ENCODE measurements at regions not wholly inside any gene's neighbourhood (a gene's known extent, or its start where the extent isn't known, plus 50 kb on each side); places are given as distances from the start of the nearest gene placed in this dataset.
"Not testable (repeated sequence)": the region's sequence is repeated elsewhere in the genome, so short reads cannot be mapped to it uniquely, and the experiment has no call there.

GRCh38 chr11:91293119-91293518, 931.5 kb upstream of the FAT3 start:
- DNase-seq = no peak

DNA sequence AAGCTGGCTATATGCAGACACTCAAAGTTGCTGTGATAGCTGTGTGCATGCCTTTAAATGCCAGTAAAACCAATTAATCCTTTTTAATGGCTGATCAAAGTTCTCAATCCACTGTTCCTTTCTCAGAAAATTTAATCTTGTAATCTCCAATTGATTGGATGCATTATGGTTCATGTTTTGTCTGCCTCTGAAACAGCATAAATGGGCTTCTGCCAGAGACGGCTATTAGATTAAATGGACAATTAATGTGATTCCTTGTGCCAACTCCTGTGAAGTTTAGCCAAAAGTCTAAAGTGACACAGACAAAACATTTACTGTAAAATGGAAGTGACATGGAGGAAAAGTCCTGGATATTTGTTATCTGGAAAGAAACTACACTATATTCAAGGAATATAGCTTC, 952.5 kb upstream of the FAT3 start:
- DNase-seq = no peak

DNA sequence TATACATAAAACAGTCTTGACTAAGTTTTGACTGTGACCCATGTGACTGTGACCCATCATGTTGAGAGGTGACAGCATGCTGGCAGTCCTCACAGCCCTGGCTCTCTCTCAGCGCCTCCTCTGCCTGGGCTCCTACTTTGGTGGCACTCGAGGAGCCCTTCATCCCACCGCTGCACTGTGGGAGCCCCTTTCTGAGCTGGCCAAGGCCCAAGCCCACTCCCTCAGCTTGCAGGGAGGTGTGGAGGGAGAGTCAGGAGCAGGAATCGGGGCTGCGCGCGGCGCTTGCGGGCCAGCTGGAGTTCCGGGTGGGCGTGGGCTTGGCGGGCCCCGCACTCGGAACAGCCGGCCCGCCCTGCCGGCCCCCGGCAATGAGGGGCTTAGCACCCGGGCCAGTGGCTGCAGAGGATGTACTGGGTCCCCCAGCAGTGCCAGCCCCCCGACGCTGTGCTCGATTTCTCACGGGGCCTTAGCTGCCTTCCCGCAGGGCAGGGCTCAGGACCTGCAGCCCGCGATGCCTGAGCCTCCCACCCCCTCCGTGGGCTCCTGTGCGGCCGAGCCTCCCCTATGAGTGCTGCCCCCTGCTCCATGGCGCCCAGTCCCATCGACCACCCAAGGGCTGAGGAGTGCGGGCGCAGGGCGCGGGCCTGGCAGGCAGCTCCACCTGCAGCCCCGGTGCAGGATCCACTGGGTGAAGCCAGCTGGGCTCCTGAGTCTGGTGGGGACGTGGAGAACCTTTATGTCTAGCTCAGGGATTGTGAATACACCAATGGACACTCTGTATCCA, 955.9 kb upstream of the FAT3 start:
- not testable (repeated sequence) for DNase-seq

DNA sequence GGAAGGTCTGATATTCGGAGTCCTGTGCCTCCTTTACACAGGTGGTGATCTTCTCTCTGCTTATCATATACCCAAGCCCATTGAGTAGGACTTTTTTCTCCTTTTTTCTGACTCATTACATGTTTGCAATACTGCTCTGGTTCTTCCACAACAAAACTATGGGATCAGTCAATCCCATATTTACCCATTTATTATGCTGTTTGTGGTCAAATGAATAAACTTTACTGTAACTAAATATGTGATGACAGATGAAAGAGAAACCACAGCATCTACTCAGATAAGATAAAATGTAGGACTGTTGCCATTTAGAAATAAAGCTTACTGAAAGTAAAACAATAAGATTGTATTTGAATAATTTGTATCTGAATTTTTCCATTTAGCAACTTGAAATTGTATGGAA, 958.7 kb upstream of the FAT3 start:
- DNase-seq = no peak

DNA sequence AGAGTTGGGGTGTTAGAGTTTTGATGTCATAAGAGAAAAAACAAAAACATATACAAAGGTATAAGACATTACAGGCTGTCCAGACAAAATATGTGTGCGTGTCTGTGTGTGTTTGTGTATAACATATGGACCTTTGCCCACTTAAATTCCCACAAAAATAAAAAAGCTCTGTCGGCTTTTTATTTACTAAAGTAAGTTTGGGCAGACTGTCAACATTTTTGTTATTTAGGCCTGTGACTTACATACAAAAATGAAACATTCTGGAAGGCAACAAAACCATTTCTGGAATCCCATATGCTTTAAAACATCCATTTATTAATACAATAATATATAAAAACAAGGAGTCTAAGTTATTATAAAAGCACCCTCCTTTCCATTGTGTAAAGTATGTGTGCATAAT, 960.1 kb upstream of the FAT3 start:
- DNase-seq = no peak

DNA sequence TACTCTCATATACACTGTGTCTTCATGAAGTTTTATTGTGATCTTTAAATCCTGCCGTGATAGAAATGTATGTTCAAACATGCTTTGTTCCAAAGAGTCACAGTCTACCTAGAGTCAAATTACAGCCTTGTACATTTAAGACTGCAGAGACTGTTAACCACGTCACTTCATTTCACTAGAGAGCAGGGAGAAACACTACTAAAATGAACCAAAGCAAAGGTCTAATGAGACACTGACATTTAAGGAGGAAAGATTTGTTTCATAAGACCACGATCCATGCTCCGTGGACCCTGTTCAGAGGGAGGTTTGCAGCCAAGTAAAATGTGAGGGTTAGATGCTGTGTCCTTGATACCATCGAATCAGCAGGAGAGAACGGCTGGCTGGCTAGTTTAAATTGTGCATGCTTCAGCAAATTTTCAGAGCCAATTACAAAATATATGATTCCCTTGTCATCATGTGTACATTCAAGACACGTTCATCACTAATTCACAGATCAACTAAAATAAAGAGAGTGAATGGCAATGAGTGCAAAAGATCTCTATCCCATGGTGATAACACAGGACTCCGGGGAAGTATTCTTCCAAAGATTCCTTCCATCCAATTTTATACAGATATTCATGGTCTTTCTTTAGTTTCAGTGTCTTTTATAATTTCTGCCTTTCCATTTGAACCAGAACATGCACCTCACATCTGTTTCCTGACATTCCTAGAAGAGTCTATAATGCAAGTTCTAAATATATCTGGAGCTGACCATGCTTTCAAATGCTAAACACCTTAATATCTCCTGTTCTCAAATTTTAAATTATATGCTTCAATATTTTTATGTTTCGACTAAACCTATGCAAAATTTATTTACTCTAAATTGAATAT, 960.9 kb upstream of the FAT3 start:
- no peak for DNase-seq

- DNase-seq = no peak
These were observed 963.1 kb upstream of the FAT3 start for GRCh38 chr11:91261513-91261912.

GRCh38 chr11:91258876-91259275, 965.7 kb upstream of the FAT3 start:
- no peak for DNase-seq

DNA sequence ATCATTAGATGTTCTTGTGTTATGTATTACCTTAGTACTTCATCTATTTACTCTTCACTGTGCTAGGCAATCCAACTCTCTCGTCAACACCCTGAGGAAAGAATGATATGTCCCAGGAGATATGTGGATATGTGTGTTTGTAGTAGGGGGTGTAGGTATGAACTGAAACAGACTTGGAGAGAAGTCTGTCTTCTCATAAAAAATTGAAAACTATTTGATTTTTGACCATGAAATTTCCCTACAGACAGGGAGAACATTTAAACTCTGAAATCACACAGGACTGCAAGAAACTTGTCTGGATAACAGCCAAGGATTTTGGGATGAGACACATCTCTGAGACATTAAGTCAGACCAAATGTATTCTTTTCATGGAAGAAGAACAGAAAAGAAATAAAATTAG, 967.0 kb upstream of the FAT3 start:
- no peak for DNase-seq

GRCh38 chr11:91248199-91248807, 976.3 kb upstream of the FAT3 start:
- no peak for DNase-seq

- DNase-seq = no peak
These were observed 977.4 kb upstream of the FAT3 start for GRCh38 chr11:91247009-91247735.

DNA sequence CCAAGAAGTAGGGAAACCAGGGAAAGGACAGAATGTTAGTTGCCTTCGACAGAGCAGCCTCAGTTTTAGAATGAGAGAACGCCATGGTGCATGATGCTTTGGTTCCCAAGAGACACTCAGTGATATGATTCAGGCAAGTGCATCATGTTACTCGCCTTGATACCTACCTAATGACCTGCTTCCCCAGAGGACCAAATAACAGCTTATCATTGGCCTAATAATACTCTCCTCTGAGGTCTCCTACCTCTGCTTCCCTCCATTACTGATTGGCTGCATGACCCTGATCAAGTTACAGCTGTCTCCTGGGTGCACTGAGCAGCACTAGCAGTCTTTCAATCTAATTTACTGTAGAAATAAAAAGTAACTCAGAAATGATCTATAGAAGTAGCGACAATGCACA, 979.7 kb upstream of the FAT3 start:
- DNase-seq = no peak

DNA sequence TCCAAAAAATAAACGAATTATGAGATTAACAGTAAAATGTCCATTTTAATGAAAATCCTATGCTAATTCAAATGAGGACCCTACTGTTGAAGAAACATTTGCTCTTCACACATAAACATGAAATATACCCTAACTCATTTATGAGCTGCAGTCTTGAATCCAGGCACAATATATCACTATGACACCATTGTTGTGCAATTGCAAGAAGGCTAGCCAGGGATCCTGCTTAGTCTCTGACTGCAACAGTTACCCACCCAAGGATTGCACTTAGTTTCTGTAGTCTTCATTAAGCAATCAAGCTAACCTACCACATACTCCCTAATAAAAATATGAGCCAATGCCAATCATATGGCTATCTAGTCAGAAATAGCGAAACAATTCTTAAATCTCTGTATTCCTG, 981.0 kb upstream of the FAT3 start:
- DNase-seq = no peak

DNA sequence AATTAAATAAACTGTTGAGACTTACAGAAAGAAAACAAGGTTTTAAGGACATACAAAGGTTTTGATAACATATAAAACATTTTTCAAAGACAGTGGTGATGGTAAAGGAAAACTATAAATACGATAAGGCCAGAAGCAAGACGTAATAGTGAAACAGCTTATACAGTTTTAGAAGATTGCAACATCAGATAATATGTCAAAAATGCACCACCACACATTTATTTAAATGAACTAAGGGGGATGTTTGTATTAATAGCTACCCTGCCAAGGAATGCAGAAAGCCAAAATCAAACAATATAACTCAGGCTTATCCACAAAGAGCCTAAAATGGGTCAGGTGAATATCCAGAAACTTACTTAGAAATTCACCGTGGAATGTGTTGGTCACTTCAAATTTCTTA, 981.6 kb upstream of the FAT3 start:
- no peak for DNase-seq

DNA sequence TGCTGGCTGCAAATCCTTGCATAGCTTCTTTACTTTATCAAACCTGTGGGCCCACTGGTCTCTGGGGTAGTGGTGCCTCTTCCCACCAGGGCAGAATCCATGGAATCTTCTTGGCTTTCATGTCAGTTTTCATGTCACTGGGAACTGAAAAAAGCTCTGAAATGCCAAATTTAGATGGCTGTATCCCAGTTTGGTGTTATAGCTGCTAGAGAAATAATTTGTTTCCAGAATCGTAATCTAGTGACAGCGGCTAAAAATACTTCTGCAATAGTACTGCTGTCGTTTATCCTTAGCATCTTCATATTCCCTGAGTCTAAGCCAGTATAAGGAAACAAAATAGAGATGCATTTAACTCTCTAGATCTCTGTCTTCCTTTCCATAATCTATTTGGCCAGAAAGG, 983.4 kb upstream of the FAT3 start:
- no peak for DNase-seq

DNA sequence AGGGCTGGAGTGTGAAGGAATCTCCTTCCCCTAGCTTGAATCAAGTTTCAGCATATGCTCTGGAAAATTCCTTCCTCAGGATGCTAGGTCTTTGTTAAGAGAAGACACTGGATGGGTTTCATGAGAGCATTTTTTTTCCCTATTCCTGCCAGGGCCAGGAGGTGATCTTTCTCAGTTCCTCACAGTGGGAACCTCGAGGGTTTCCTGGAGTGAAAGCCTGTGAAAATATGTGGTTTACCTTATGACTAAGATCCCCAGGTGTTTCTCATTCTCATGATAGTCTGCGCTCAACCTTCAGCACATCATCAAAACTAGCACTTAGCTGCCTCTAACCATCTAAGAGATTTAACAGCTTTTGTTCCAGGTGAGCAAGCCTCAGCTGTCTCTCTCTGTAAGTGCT, 985.3 kb upstream of the FAT3 start:
- DNase-seq = no peak

DNA sequence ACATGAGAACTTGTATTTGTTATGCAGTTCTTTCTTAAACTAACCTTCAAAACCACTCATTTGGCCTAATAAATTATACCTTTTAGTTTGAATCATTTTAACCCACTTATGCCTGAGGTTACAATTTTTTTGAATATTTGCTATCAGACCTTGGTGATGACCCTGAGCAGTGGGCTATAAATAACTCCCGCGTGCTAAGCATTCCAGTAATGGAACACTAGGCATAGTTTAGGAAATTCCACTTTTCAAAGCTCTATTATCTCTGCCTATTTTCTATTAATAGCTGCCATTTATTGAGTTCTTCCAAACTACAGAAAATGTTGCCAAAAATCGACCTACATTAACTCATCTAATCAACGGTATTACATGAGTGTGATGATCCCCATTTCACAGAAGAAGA, 993.4 kb upstream of the FAT3 start:
- no peak for DNase-seq

GRCh38 chr11:91230647-91231046, 994.0 kb upstream of the FAT3 start:
- DNase-seq = no peak

DNA sequence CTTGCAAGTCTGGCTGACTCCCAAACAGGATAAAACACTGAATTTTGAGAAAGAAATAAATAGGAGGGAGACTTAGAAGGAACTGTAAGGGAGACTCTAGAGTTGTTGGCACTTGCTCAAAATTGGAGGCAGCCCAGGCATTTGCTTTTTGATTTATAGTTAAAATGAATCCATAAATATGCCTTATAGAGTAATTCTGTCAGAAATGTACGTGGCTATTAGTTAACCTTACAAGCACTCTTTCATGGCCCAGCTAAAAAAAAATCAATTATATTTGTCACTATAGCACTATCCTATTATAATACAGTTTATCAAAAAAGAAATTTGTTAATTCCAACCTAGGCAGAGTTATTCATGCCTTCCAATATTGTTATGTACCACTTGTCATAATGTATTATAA, 1000.0 kb upstream of the CHORDC1 start:
- DNase-seq = no peak

- no peak for DNase-seq
These were observed 997.8 kb upstream of the CHORDC1 start for GRCh38 chr11:91220476-91221202.

DNA sequence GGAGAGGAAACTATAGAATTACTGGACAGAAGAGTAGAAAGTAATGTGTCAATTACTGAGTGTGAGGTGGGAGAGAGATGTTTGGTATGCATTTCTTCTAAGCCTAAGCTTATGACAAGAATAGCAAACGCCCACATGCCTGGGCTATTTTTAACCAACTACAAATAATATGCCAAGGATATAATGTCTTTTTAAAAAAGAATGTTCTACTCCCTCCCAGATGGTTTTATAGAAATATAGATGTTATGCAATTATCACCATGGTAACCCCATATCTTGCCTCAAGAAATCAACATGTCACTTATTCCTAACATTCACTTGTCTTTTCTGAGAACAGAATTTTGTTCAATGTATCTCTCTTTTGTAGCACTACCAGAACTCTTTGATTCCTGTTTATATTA, 996.7 kb upstream of the CHORDC1 start:
- DNase-seq = no peak

DNA sequence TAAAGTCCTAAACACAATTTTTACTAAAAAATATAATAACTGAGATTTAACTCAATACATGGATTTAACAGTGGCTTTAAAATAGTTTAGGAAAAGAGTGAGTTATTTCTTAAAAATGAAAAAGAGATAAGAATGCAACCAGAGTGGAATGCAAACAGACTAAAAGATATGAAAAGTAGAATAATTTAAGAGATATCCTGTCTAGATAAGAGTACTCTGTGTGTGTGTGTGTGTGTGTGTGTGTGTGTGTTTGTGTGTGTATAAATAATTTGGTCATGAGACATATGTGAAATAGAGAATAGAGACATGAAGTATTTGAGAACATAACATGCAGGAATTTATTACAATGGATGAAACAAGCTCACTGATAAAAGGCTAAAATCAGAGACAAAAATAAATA, 986.9 kb upstream of the CHORDC1 start:
- no peak for DNase-seq

- DNase-seq = no peak
These were observed 986.5 kb upstream of the CHORDC1 start for GRCh38 chr11:91209306-91209705.
